ENCODE measurements at regions not wholly inside any gene's neighbourhood (a gene's known extent, or its start where the extent isn't known, plus 50 kb on each side); places are given as distances from the start of the nearest gene placed in this dataset.

DNA sequence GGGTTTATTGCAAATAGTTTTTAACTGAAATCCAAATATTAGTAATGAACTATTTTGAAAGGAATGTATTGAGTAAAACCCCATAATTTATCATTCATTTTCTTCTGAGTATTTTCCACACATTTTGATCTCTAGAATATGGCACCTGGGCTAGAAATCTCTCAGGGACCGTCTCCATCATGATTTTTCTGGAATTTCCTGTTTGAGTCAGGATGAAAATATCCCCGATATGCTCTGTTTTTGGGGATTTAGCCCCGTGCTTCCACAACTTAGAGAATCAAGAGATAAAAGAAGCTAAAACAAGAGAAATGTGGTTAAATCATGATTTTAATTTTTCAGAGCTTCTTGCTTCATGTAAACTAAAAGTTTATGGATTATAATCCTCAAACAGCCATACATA lies 114.2 kb downstream of the SPCS3 start:
- no peak for DNase-seq
- peaks cover 9 to 12% of the 10 kb centered on the region in 2 donors for H3K4me1 ChIP-seq
- intact Hi-C loops (cut with DNase I): no loop called here
- peak overlapping the region in 1 of 3 donors; percentile 64 for H3K27ac ChIP-seq
- 84 to 85% methylated on average over 3 of the region's 3 CpGs for WGBS, 2 donors
- no peaks in the 10 kb centered on the region for H3K9me3 ChIP-seq
- H3K27me3 ChIP-seq: no peaks in the 10 kb centered on the region
- H3K36me3 ChIP-seq: no peaks in the 10 kb centered on the region
- TF ChIP-seq, protein P1, sequence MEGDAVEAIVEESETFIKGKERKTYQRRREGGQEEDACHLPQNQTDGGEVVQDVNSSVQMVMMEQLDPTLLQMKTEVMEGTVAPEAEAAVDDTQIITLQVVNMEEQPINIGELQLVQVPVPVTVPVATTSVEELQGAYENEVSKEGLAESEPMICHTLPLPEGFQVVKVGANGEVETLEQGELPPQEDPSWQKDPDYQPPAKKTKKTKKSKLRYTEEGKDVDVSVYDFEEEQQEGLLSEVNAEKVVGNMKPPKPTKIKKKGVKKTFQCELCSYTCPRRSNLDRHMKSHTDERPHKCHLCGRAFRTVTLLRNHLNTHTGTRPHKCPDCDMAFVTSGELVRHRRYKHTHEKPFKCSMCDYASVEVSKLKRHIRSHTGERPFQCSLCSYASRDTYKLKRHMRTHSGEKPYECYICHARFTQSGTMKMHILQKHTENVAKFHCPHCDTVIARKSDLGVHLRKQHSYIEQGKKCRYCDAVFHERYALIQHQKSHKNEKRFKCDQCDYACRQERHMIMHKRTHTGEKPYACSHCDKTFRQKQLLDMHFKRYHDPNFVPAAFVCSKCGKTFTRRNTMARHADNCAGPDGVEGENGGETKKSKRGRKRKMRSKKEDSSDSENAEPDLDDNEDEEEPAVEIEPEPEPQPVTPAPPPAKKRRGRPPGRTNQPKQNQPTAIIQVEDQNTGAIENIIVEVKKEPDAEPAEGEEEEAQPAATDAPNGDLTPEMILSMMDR (IDR thresholded peaks at IDR 0.05): no peak
- TF ChIP-seq POLR2A (IDR thresholded peaks at IDR 0.05): no peak
- H3K4me3 ChIP-seq (replicated peaks in 1 of 3): no peak overlapping the region

DNA sequence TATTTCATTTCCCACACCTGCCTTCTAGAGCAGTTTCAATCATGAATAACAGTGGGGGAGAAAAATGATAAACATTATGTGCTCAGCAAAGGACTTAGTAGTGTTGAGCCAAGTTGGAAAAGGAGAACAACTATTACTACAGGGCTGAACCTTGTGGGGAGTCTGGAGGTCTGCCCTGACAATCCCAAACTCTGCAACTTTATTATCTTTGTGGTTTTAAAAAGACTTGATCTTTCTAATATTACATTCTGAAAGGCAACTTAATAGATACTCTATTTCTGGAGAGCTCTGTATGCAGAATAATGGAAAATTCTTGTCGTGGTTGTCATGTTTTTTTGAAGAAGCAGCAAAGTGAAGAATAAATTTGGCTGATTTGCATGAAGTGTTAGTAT lies 116.1 kb downstream of the SPCS3 start:
- Histone ChIP-seq H3K27ac (no peak overlapping the region), H3K27me3 (no peaks in the 10 kb centered on the region), H3K9me3 (no peaks in the 10 kb centered on the region), H3K4me1 (peaks cover 12 to 14% of the 10 kb centered on the region in 2 donors), H3K4me3 (replicated peaks in 1 of 3) (no peak overlapping the region), H3K36me3 (no peaks in the 10 kb centered on the region)
- DNase-seq: no peak
- WGBS, 2 donors: 57 to 71% methylated on average over 1 of the region's 1 CpG
- no peak for TF ChIP-seq POLR2A (IDR thresholded peaks at IDR 0.05)
- TF ChIP-seq, protein P1 (IDR thresholded peaks at IDR 0.05): no peak
- intact Hi-C loops (cut with DNase I): no loop called here

DNA sequence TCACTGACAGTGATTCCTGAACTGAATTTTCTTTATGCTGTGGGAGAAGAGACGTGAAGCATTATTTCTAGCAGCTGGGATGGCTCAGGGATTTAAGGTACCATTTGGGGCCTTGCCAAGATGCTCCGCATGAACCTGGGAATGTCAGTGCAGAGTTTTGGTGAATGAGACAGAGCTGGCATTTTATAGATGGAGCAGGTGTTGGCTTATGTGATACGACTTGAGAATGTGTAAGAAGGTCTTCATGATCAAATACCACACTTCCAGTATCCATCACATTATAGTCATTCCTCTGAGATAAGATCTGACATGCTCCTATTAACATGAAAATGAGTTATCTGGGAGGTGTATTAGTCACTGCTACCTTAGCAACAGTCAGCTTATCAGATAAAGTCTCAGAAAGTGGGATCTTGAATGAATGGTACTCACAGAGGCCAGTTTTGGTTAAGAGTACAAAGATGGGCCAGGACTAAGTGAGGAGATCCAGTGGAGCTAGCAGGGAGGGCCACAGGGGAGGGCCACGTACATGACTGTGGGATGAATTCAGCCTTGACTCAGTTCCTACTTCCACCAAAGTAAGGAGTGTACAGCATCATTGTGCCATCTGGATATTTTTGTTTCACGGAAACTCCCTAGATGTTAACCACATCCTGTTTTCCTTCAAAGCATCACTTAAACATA lies 116.7 kb downstream of the SPCS3 start:
- TF ChIP-seq POLR2A (IDR thresholded peaks at IDR 0.05): no peak
- TF ChIP-seq, protein P1 (IDR thresholded peaks at IDR 0.05): no peak
- Histone ChIP-seq H3K4me1 (peaks cover 12 to 14% of the 10 kb centered on the region in 2 donors), H3K27ac (no peak overlapping the region), H3K4me3 (replicated peaks in 1 of 3) (no peak overlapping the region), H3K27me3 (no peaks in the 10 kb centered on the region), H3K9me3 (no peaks in the 10 kb centered on the region), H3K36me3 (no peaks in the 10 kb centered on the region)
- intact Hi-C loops (cut with DNase I): no loop called here
- DNase-seq: no peak
- WGBS, 2 donors: 85 to 90% methylated on average over 5 of the region's 5 CpGs

DNA sequence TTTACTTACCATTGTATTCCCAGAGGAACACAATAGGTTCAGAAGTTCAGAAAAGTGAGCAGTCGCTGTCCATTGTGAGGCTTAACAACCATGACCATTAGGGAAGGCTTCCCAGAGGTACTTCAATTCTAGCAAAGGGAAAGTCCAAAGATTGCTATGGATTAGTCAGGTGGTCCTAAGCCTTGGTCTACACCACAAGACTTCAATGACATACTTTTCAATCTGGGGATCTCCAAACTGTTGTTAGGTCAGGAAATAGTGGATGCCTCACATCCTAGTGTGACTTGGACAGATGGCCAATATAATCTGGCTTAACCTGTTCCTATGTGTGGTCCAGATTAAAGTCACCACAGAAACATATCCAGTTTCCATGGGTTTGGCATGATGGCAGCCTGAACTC lies 118.0 kb downstream of the SPCS3 start:
- Histone ChIP-seq H3K36me3 (no peaks in the 10 kb centered on the region), H3K4me3 (replicated peaks in 1 of 3) (no peak overlapping the region), H3K27me3 (no peaks in the 10 kb centered on the region), H3K27ac (no peak overlapping the region), H3K9me3 (no peaks in the 10 kb centered on the region), H3K4me1 (peaks cover 6 to 9% of the 10 kb centered on the region in 2 donors)
- intact Hi-C loops (cut with DNase I): no loop called here
- DNase-seq: no peak
- 83 to 91% methylated on average over 1 of the region's 1 CpG for WGBS, 2 donors
- TF ChIP-seq, protein P1 (IDR thresholded peaks at IDR 0.05): no peak
- TF ChIP-seq POLR2A (IDR thresholded peaks at IDR 0.05): no peak

DNA sequence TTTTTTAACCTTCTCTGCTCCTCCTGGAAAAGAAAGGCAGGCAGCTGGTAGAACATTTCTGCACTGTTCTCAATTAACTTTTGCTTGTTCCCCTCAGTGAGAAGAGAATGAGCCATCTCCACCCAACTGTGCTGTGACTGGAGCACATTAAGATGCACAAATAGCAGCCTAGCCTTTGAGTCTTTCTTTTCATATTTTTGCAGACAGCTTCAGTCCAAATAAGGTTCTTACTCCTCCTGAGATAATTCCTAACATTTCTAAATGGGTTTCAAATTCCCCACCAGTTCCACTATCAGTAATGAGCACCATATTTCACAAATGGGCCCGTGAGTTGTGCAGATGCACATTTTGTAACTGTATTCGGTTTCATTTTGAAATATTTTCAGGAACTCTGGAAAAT lies 118.6 kb downstream of the SPCS3 start:
- TF ChIP-seq POLR2A (IDR thresholded peaks at IDR 0.05): no peak
- TF ChIP-seq, protein P1 (IDR thresholded peaks at IDR 0.05): no peak
- Histone ChIP-seq H3K27ac (no peak overlapping the region), H3K27me3 (no peaks in the 10 kb centered on the region), H3K36me3 (no peaks in the 10 kb centered on the region), H3K4me3 (replicated peaks in 1 of 3) (no peak overlapping the region), H3K4me1 (peaks cover 4 to 8% of the 10 kb centered on the region in 2 donors), H3K9me3 (no peaks in the 10 kb centered on the region)
- no peak for DNase-seq
- 89 to 94% methylated on average over 2 of the region's 2 CpGs for WGBS, 2 donors
- intact Hi-C loops (cut with DNase I): no loop called here

Data from thyroid gland (tissue), 4 donors.